K562 (cell line): ENCODE measurements at regions not wholly inside any gene's neighbourhood (a gene's known extent, or its start where the extent isn't known, plus 50 kb on each side); places are given as distances from the start of the nearest gene placed in this dataset.

Experiments used
- ATAC-seq: fragments of 200-7000 bp; cut with Tn5 transposase; 3 replicates; pipeline ENCODE4 v1.9.1; 2020; ENCODE audit warnings: moderate library complexity
- BruUV-seq: library from RNA; stranded (reverse); fragments of 400-500 nt; replicated peaks from 2 replicates; lab custom pipeline; 2021; lab: Mats Ljungman, UMichigan
- CTCF ChIA-PET: fragments of 300-600 bp; formaldehyde crosslinking; extraction: SDS; loops from one replicate; lab custom pipeline; 2021; ENCODE audit warnings: low intra/inter-chr PET ratio; lab: Yijun Ruan, JAX
- POLR2A ChIA-PET: fragments of 300-600, 350-650 bp; sonication (Branson Sonifier 250); formaldehyde crosslinking; extraction: SDS; loops from one replicate; lab custom pipeline; 2021; ENCODE audit warnings: antibody characterized with exemption, inconsistent platforms; lab: Yijun Ruan, JAX
- DNase-seq, 4 experiments: peaks; one replicate each; pipeline versions ENCODE4 v3.0.0 to v3.0.0-alpha.2; 2011 to 2018; ENCODE audit warnings: low spot score in 3 of 4, mixed read lengths in 3 of 4; ENCODE audit errors: extremely low read depth in 1 of 4
- FAIRE-seq: peaks from 2 replicates; lab custom pipeline; 2011; peaks lifted over from hg19 to GRCh38; lab: Jason Lieb, UNC
- H2AFZ ChIP-seq: 2 replicates; pipeline ENCODE4 v1.6.0; 2011; ENCODE audit warnings: low read depth, low read length, control low read depth, inconsistent platforms
- H3K27ac ChIP-seq: fragments of 200-600 bp; 3 replicates; pipeline ENCODE4 v1.8.0; 2011; ENCODE audit warnings: low read depth, mild to moderate bottlenecking, control low read depth, inconsistent platforms, low read length, moderate library complexity, mixed read lengths; ENCODE audit errors: extremely low read depth
- H3K27me3 ChIP-seq, 2 experiments: fragments of 300-600 bp in 1 of 2; 2 replicates in 1 of 2; 3 replicates in 1 of 2; pipeline versions ENCODE4 v1.6.0 to v1.8.0; 2011; ENCODE audit warnings: inconsistent platforms in 2 of 2, low read length in 2 of 2, mild to moderate bottlenecking in 1 of 2, mixed read lengths in 1 of 2, moderate library complexity in 1 of 2; ENCODE audit not compliant: control insufficient read depth in 2 of 2, insufficient read depth in 2 of 2
- H3K36me3 ChIP-seq: fragments of 300-600 bp; 3 replicates; pipeline ENCODE4 v1.8.0; 2011; ENCODE audit warnings: mild to moderate bottlenecking, low read length, inconsistent platforms; ENCODE audit not compliant: control insufficient read depth, insufficient read depth
- H3K4me1 ChIP-seq, 2 experiments: fragments of 200-600 bp in 1 of 2; replicated peaks in 1 of 2; 2 replicates in 1 of 2; 3 replicates in 1 of 2; pipeline versions ENCODE4 v1.5.1 to v1.8.0; 2011; ENCODE audit warnings: inconsistent platforms in 2 of 2, low read length in 2 of 2, mild to moderate bottlenecking in 1 of 2, mixed read lengths in 1 of 2, moderate library complexity in 1 of 2; ENCODE audit not compliant: control insufficient read depth in 2 of 2, insufficient read depth in 2 of 2
- H3K4me2 ChIP-seq: 2 replicates; pipeline ENCODE4 v1.6.1; 2011; ENCODE audit warnings: low read length, control low read depth, inconsistent platforms, mixed read lengths; ENCODE audit not compliant: insufficient read depth
- H3K4me3 ChIP-seq: fragments of 200-600 bp; sonication (generic), shearing (Covaris generic); 2 replicates; pipeline ENCODE4 v1.5.1; 2016; ENCODE audit warnings: control low read depth, inconsistent platforms
- H3K79me2 ChIP-seq: fragments of 200-600 bp; 3 replicates; pipeline ENCODE4 v1.8.0; 2011; ENCODE audit warnings: low read length, inconsistent platforms; ENCODE audit not compliant: control insufficient read depth, insufficient read depth
- H3K9ac ChIP-seq, 2 experiments: 2 replicates each; pipeline versions ENCODE4 v1.6.0 to v1.6.1; 2011; ENCODE audit warnings: low read depth in 2 of 2, low read length in 2 of 2, control low read depth in 1 of 2, inconsistent platforms in 1 of 2, mild to moderate bottlenecking in 1 of 2, mixed read lengths in 1 of 2; ENCODE audit not compliant: insufficient read depth in 1 of 2
- H3K9me1 ChIP-seq: one replicate; pipeline ENCODE4 v1.6.0; 2011; ENCODE audit warnings: inconsistent platforms, mild to moderate bottlenecking, low read length, moderate library complexity; ENCODE audit not compliant: control insufficient read depth, insufficient read depth
- H3K9me3 ChIP-seq: replicated peaks from 2 replicates; pipeline ENCODE4 v1.5.1; 2011; ENCODE audit warnings: low read depth, low read length, inconsistent platforms; ENCODE audit not compliant: control insufficient read depth, insufficient read depth
- H4K20me1 ChIP-seq: replicated peaks from 2 replicates; pipeline ENCODE4 v1.6.1; 2011; ENCODE audit warnings: low read length, inconsistent platforms, mixed read lengths; ENCODE audit not compliant: control insufficient read depth, insufficient read depth
- ADNP ChIP-seq: fragments of 200-800 bp; sonication (Bioruptor generic); IDR thresholded peaks from 2 replicates; pipeline ENCODE4 v1.6.1; 2016; ENCODE audit warnings: missing genetic modification characterization, missing compliant biosample characterization
- BCL6 ChIP-seq: fragments of 250-450 bp; sonication (Bioruptor Pico); IDR thresholded peaks from 2 replicates; pipeline ENCODE4 v1.4.0; 2020
- CC2D1A ChIP-seq: fragments of 450-650 bp; IDR thresholded peaks from 2 replicates; pipeline ENCODE4 v1.6.1; 2017; ENCODE audit warnings: mild to moderate bottlenecking
- ELF1 ChIP-seq: fragments of 200-800 bp; sonication (Bioruptor generic); IDR thresholded peaks from 2 replicates; pipeline ENCODE4 v1.6.1; 2016; ENCODE audit warnings: missing genetic modification characterization, missing compliant biosample characterization
- HDAC6 ChIP-seq: IDR thresholded peaks from 2 replicates; pipeline ENCODE4 v1.6.1; 2012; ENCODE audit warnings: low read depth, mild to moderate bottlenecking, control low read depth, inconsistent platforms, low read length, moderate library complexity
- HMG20A ChIP-seq: fragments of 450-650 bp; formaldehyde crosslinking; conservative IDR thresholded peaks from 2 replicates; pipeline ENCODE4 v1.4.0; 2020; ENCODE audit warnings: mild to moderate bottlenecking, mixed read lengths
- HSF4 ChIP-seq: fragments of 250-450 bp; sonication (Bioruptor Pico); IDR thresholded peaks from 2 replicates; pipeline ENCODE4 v2.1.2; 2022; ENCODE audit warnings: mild to moderate bottlenecking, moderate library complexity, borderline replicate concordance
- NCOA4 ChIP-seq: fragments of 450-650 bp; IDR thresholded peaks from 2 replicates; pipeline ENCODE4 v1.6.1; 2018; ENCODE audit warnings: mild to moderate bottlenecking; ENCODE audit not compliant: partially characterized antibody
- POU5F1 ChIP-seq: fragments of 150-350 bp; IDR thresholded peaks from 2 replicates; pipeline ENCODE4 v1.6.1; 2014; ENCODE audit warnings: borderline replicate concordance, low read length, low read depth, mild to moderate bottlenecking; ENCODE audit not compliant: partially characterized antibody
- RCOR1 ChIP-seq, 2 experiments: IDR thresholded peaks; 2 replicates each; pipeline ENCODE4 v1.6.1; 2012; ENCODE audit warnings: low read depth in 2 of 2, low read length in 2 of 2, borderline replicate concordance in 1 of 2, improper control_type of control experiment in 1 of 2
- SRF ChIP-seq, 2 experiments: fragments of 250-450, 450-650 bp in 1 of 2; sonication (Bioruptor Pico) in 1 of 2; sonication (generic) in 1 of 2; formaldehyde crosslinking; IDR thresholded peaks; 2 replicates each; pipeline versions ENCODE4 v1.5.0 to v1.5.1; 2020 to 2022; ENCODE audit warnings: mild to moderate bottlenecking in 1 of 2, missing genetic modification reagents in 1 of 2
- TCF3 ChIP-seq: sonication (generic); formaldehyde crosslinking; IDR thresholded peaks from 2 replicates; pipeline ENCODE4 v1.4.0; 2020; ENCODE audit warnings: mild to moderate bottlenecking, missing genetic modification reagents
- ZEB2 ChIP-seq: fragments of 450-650 bp; IDR thresholded peaks from 2 replicates; pipeline ENCODE4 v1.6.1; 2016
- ZNF644 ChIP-seq: fragments of 200-800 bp; sonication (Bioruptor generic); IDR thresholded peaks from 2 replicates; pipeline ENCODE4 v1.6.1; 2016; ENCODE audit warnings: low read depth, missing genetic modification characterization, missing compliant biosample characterization
- WGBS: fragments of 100-300 bp; shearing (Covaris generic); methylation state at CpG from one replicate; pipeline ENCODE4 v1.1.6; 2016; ENCODE audit warnings: low coverage, mixed read lengths; ENCODE audit not compliant: insufficient coverage; ENCODE audit errors: missing lambda C conversion rate; 5-methylcytosine and 5-hydroxymethylcytosine counted together
- in situ Hi-C: fragments of 300-500 bp; cut with MboI; formaldehyde crosslinking; loops from 4 replicates; pipeline ENCODE4 v1.15.0; 2018; ENCODE audit warnings: inconsistent platforms, mixed read lengths
- intact Hi-C: fragments of 100-400 bp; cut with micrococcal nuclease; formaldehyde crosslinking; loops from 2 replicates; pipeline ENCODE4 v1.14.2; 2022
- TF ChIP-seq, protein P1 (sequence below): sonication (generic); formaldehyde crosslinking; IDR thresholded peaks from 2 replicates; pipeline ENCODE4 v1.8.0; 2023; ENCODE audit warnings: mild to moderate bottlenecking, missing genetic modification reagents
- TF ChIP-seq, protein P2 (sequence below): fragments of 450-650 bp; formaldehyde crosslinking; IDR thresholded peaks from 2 replicates; pipeline ENCODE4 v1.4.0; 2020; ENCODE audit warnings: mild to moderate bottlenecking, moderate library complexity

DNA sequence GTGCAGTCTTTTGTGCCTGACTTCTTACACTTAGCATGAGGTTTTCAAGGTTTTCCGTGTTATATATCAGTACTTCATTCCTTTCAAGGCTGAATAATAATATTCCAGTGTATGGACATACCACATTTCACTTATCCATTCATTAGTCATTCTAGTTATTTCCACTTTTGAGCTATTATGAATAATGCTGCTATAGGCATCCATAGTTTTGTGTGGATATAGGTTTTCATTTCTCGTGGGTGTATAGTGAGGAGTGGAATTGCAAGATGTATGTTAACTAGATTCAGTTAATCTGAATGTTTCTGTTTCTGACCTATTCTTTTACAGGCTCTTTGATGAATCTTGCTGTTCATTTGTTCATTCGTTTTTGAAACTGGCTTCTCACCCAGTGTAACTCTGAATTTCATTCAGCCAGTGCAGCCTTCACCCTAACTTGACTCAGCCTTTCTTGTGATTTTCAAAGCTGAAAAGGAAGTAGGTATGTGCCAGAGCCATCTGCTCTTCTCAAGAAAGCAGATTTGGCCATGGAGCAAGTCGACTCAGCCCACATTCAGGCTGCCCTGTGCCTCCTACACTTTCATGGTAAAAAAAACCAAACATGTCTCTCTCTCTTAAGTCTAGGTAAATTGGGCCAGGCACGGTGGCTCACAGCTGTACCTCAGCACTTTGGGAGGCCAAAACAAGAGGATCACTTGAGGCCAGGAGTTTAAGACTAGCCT lies 56.3 kb upstream of the NOCT start:
- intact Hi-C loops (no loop called here), in situ Hi-C loops (no loop called here)
- no peaks in the 10 kb centered on the region for H4K20me1 ChIP-seq
- H3K27ac ChIP-seq: no peak overlapping the region
- H3K4me3 ChIP-seq: no peak overlapping the region
- peak; percentile 46 for FAIRE-seq
- H3K27me3 ChIP-seq: peaks cover 4 to 7% of the 10 kb centered on the region in 2 experiments; a peak in 4 of 5 replicates
- no peaks in the 10 kb centered on the region for H3K36me3 ChIP-seq
- H2AFZ ChIP-seq: peak overlapping the region; percentile 41; the same call in 1 of the 2 replicates
- DNase-seq: no peak
- no peaks in the 10 kb centered on the region for H3K9me1 ChIP-seq
- H3K9me3 ChIP-seq: no peaks in the 10 kb centered on the region
- no peak for TF ChIP-seq POU5F1
- no peak for TF ChIP-seq NCOA4
- TF ChIP-seq, protein P1, sequence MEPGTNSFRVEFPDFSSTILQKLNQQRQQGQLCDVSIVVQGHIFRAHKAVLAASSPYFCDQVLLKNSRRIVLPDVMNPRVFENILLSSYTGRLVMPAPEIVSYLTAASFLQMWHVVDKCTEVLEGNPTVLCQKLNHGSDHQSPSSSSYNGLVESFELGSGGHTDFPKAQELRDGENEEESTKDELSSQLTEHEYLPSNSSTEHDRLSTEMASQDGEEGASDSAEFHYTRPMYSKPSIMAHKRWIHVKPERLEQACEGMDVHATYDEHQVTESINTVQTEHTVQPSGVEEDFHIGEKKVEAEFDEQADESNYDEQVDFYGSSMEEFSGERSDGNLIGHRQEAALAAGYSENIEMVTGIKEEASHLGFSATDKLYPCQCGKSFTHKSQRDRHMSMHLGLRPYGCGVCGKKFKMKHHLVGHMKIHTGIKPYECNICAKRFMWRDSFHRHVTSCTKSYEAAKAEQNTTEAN: no peak
- TF ChIP-seq BCL6: no peak
- TF ChIP-seq, protein P2, sequence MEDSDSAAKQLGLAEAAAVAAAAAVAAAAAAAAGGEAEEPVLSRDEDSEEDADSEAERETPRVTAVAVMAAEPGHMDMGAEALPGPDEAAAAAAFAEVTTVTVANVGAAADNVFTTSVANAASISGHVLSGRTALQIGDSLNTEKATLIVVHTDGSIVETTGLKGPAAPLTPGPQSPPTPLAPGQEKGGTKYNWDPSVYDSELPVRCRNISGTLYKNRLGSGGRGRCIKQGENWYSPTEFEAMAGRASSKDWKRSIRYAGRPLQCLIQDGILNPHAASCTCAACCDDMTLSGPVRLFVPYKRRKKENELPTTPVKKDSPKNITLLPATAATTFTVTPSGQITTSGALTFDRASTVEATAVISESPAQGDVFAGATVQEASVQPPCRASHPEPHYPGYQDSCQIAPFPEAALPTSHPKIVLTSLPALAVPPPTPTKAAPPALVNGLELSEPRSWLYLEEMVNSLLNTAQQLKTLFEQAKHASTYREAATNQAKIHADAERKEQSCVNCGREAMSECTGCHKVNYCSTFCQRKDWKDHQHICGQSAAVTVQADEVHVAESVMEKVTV: no peak
- no peak for TF ChIP-seq ZEB2
- no peak for TF ChIP-seq ZNF644 (tag)
- no peak for TF ChIP-seq TCF3 (CRISPR knock-in tag)
- no peak for TF ChIP-seq HSF4 (CRISPR knock-in tag)
- no peak for TF ChIP-seq ADNP (tag)
- TF ChIP-seq CC2D1A: no peak
- TF ChIP-seq RCOR1 (IDR thresholded peaks at IDR 0.05; ENCODE audit: borderline replicate concordance in 1 of 2, low read depth in 2 of 2, low read length in 2 of 2): no peak
- no peak for TF ChIP-seq ELF1 (tag)
- no peak for TF ChIP-seq HDAC6
- TF ChIP-seq SRF (CRISPR knock-in tag; IDR thresholded peaks at IDR 0.05): no peak
- TF ChIP-seq HMG20A (CRISPR knock-in tag): no peak
- no peak for ATAC-seq
- H3K4me1 ChIP-seq: no peaks in the 10 kb centered on the region
- WGBS: 4% methylated on average over 5 of the region's 5 CpGs
- no peak overlapping the region for H3K9ac ChIP-seq
- CTCF ChIA-PET: interaction anchor here (0.6 kb wide), 1 partner anchor 1511 kb away, joined by 3 read pairs; no protein-coding TSS in a partner anchor
- H3K4me2 ChIP-seq: no peak overlapping the region
- POLR2A ChIA-PET: interaction anchor here (0.6 kb wide), 1 partner anchor 740 kb away, joined by 3 read pairs; no protein-coding TSS in a partner anchor
- no TSS peak for BruUV-seq
- no peaks in the 10 kb centered on the region for H3K79me2 ChIP-seq
